ENCODE measurements at regions not wholly inside any gene's neighbourhood (a gene's known extent, or its start where the extent isn't known, plus 50 kb on each side); places are given as distances from the start of the nearest gene placed in this dataset.

DNA sequence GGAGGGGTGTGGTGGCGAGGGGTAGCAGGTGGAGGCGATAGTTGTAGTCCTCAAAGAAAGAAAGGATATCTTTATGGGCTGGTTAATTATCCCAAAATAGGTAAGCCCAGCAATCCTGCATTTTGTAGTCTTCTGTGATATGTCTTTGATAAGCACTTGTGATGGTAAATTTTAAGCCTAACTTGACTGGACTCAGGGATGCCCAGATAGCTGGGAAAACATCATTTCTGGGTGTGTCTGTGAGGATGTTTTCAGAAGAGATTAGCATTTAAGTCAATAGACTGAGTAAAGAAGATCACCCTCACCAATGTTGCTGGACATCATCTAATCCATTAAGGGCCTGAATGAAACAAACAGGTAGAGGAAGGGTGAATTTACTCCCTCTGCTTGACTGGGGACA lies 124.8 kb upstream of the RIPOR2 start:
- DNase-seq (ENCODE audit: low read depth), result no peak
- TF ChIP-seq, protein P1, sequence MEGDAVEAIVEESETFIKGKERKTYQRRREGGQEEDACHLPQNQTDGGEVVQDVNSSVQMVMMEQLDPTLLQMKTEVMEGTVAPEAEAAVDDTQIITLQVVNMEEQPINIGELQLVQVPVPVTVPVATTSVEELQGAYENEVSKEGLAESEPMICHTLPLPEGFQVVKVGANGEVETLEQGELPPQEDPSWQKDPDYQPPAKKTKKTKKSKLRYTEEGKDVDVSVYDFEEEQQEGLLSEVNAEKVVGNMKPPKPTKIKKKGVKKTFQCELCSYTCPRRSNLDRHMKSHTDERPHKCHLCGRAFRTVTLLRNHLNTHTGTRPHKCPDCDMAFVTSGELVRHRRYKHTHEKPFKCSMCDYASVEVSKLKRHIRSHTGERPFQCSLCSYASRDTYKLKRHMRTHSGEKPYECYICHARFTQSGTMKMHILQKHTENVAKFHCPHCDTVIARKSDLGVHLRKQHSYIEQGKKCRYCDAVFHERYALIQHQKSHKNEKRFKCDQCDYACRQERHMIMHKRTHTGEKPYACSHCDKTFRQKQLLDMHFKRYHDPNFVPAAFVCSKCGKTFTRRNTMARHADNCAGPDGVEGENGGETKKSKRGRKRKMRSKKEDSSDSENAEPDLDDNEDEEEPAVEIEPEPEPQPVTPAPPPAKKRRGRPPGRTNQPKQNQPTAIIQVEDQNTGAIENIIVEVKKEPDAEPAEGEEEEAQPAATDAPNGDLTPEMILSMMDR (IDR thresholded peaks at IDR 0.05; ENCODE audit: low read depth, low read length, missing control alignments), result no peak
- no peak overlapping the region for H3K4me3 ChIP-seq (ENCODE audit: low read depth, low read length)

DNA sequence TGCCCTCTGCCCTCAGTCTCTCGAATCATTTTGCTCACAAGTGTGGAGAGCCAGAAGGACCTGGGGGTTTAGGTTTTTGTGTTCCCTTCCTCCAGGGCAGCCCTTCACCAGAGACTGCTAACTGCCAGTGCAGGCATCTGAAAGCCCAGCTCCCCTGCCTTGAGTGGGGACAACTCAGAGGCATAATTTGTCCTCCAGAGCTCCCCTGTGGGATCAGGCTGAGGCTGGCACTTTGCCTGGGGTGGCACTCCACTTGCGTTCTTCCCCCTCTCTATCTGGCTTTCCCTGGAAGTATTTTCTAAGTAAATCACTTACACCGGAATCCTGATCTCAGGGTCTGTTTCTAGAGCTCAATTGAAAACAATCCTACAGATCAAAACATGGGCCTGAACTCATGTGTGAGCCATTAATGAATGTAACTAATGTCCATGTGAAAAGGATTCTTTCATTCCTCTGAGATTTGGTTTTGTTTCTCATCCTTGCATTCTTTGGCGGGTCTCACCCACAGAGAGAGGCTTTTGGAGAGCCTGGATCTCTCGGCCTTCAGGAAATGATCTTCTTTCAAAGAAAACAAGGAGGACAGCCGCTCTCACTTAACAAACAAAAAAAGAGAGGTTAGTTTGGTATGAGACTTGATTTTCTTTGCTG lies 125.7 kb upstream of the RIPOR2 start:
- TF ChIP-seq, protein P1 (IDR thresholded peaks at IDR 0.05; ENCODE audit: low read depth, low read length, missing control alignments), result no peak
- no peak for DNase-seq (ENCODE audit: low read depth)

DNA sequence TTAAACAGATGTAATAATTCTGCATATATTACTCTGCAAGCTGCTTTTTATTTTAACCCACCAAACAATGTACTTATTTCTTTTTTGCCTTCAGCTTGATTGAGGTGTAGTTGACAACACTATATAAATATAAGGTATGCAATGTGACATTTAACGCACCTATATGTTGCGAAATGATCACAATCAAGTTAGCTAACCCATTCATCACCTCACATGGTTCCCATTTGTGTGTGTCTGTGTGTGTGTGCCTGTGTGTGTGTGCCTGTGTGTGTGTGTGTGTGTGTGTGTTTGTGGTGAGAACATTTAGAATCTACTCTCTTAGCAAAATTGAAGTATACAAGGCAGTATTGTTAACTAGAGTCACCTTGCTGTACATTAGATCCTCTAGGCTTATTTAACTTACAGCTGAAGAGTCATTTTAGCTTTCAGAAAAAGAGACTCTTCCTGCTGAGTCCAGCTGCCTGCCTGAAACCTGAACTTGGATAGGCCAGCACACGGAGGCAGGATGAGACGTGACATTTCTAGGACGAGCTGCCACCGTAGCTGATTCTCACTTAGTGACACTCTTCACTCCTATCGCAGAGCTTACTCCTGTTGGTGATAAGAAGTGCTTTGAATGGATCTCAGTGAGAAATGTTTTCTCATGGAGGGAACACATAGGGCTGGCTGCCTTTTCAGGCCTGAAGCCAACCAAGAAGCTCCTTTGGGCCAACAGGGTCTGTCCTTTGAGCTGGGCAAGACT lies 126.5 kb upstream of the RIPOR2 start:
- no peak for DNase-seq (ENCODE audit: low read depth)
- H3K4me3 ChIP-seq (ENCODE audit: low read depth, low read length), result no peak overlapping the region
- TF ChIP-seq, protein P1 (IDR thresholded peaks at IDR 0.05; ENCODE audit: low read depth, low read length, missing control alignments), result no peak

More for the DNA sequence above, 125.7 kb upstream of the RIPOR2 start:
- no peak overlapping the region for H3K4me3 ChIP-seq (ENCODE audit: low read depth, low read length)

DNA sequence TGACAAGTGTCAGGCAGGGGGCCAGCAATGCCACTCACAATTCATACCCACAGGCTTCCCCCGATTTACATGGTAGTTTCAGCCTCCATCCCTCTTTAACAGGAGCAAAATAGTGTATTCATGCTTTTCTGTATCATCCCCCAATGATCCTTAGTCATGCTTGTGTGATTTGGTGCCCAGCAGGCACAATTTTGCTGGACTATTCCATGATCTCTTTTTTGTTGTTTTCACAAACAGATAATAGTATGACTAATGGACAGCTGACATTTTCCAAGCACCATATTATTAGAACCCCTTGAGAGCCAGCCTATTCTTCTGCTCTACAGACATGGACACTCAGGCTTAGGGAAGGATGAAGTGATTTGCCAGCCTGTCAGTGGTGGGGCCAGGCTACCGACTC lies 128.2 kb upstream of the RIPOR2 start:
- no peak overlapping the region for H3K4me3 ChIP-seq (ENCODE audit: low read depth, low read length)
- TF ChIP-seq, protein P1 (IDR thresholded peaks at IDR 0.05; ENCODE audit: low read depth, low read length, missing control alignments), result no peak
- no peak for DNase-seq (ENCODE audit: low read depth)

DNA sequence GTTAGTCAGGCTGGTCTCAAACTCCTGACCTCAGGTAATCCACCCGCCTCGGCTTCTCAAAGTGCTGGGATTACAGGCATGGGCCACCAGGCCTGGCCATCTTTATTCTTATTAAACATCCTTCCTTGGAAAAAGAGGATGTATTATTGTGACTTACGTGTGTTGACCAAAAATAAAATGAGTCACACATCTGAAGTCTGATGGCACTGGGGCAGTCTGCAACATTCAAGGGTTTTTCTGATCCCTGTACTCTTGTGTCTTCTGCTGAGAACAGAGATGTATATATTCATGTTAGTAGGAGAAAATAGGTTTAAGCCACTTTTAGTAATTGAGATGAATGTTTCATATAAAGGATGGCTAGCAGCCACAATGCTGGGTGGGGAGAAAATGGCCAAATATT lies 129.9 kb upstream of the RIPOR2 start:
- DNase-seq (ENCODE audit: low read depth), result no peak

DNA sequence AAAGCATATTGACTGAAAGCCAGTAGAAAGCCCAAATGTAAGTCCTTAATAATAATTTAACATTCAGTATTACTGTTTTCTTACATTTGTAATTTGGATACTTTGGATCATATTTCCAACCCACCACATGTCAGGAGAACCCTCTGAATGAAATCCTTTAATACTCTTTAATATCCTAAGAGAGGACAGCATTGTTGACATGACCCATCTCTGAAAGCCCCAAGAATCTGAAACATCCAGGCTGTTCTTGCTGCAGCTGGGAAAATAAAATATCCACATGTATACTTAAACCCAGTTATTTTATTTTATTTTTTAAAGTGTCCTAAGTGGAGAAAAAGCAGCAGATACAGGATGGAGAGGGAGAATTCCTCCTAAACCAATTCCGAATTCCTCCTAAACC lies 130.8 kb upstream of the RIPOR2 start:
- H3K4me3 ChIP-seq (ENCODE audit: low read depth, low read length), result no peak overlapping the region
- TF ChIP-seq, protein P1 (IDR thresholded peaks at IDR 0.05; ENCODE audit: low read depth, low read length, missing control alignments), result no peak
- no peak for DNase-seq (ENCODE audit: low read depth)

More for the DNA sequence above, 129.9 kb upstream of the RIPOR2 start:
- no peak overlapping the region for H3K4me3 ChIP-seq (ENCODE audit: low read depth, low read length)
- TF ChIP-seq, protein P1 (IDR thresholded peaks at IDR 0.05; ENCODE audit: low read depth, low read length, missing control alignments), result no peak
